HCT116 (cell line): ENCODE measurements at regions not wholly inside any gene's neighbourhood (a gene's known extent, or its start where the extent isn't known, plus 50 kb on each side); places are given as distances from the start of the nearest gene placed in this dataset.

Experiments
- EZH2 ChIP-seq: fragments of 200-600 bp; sonication (generic); IDR thresholded peaks from 2 replicates; pipeline ENCODE4 v1.6.1; 2017; ENCODE audit warnings: antibody characterized with exemption, mixed run types
- EZH2phosphoT487 ChIP-seq: fragments of 200-600 bp; IDR thresholded peaks from 2 replicates; pipeline ENCODE4 v1.6.1; 2018; ENCODE audit warnings: antibody characterized with exemption, borderline replicate concordance
- JUND ChIP-seq: IDR thresholded peaks from 2 replicates; pipeline ENCODE4 v1.6.1; 2012
- POLR2A ChIP-seq: IDR thresholded peaks from 2 replicates; pipeline ENCODE4 v1.7.0; 2011; ENCODE audit warnings: borderline replicate concordance; ENCODE audit not compliant: insufficient read depth, insufficient read length; ENCODE audit errors: extremely low read depth
- POLR2AphosphoS5 ChIP-seq: IDR thresholded peaks from 2 replicates; pipeline ENCODE4 v1.6.1; 2011; ENCODE audit warnings: mild to moderate bottlenecking, low read depth, low read length, moderate library complexity
- RAD21 ChIP-seq: IDR thresholded peaks from 2 replicates; pipeline ENCODE4 v1.6.1; 2012; ENCODE audit warnings: low read depth, mild to moderate bottlenecking
- SIN3A ChIP-seq: IDR thresholded peaks from 2 replicates; pipeline ENCODE4 v1.6.1; 2012; ENCODE audit warnings: low read depth
- SP1 ChIP-seq: IDR thresholded peaks from 2 replicates; pipeline ENCODE4 v1.6.1; 2012; ENCODE audit warnings: low read depth
- TF ChIP-seq, protein P1 (sequence below), 3 experiments: fragments of 200-600 bp in 1 of 3; sonication (generic) in 1 of 3; IDR thresholded peaks in 2 of 3; conservative IDR thresholded peaks in 1 of 3; 2 replicates each; pipeline ENCODE4 v1.5.1; 2012 to 2017; ENCODE audit warnings: low read depth in 2 of 3, low read length in 2 of 3, antibody characterized with exemption in 1 of 3, borderline replicate concordance in 1 of 3, control low read depth in 1 of 3, mild to moderate bottlenecking in 1 of 3, mixed read lengths in 1 of 3, mixed run types in 1 of 3, moderate library complexity in 1 of 3; ENCODE audit not compliant: insufficient read depth in 1 of 3

DNA sequence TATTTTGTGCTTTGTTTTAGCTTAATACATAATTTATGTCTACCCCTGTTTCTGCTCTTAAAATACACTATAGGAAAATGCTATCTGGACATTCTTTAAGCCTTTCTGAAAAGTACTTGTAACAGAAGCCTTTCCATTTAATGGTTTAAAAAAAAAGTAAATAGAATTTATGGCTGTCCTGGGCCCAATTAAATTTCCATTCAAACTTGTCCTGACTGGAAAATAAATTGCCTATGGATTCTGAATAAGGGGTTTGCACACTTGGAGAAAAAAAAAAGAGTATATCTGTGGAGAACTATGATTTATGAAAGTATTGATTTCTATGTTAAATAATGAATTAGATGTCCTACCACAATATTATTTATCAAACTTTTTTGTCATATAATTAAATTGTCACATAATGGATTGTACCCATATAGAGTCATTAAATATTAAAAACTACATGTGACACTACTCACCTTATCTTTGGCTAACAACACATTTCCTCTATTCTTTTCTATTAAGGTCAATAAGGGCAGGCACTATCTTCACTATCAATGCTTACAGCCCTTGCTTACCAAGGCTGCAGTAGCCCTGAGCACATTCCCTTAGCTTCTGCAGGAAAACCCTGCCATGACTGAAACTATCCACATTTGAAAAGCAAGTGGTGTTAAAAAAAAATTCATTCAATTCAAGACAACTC is 396.1 kb upstream of the ROBO2 start:
- TF ChIP-seq, protein P1, sequence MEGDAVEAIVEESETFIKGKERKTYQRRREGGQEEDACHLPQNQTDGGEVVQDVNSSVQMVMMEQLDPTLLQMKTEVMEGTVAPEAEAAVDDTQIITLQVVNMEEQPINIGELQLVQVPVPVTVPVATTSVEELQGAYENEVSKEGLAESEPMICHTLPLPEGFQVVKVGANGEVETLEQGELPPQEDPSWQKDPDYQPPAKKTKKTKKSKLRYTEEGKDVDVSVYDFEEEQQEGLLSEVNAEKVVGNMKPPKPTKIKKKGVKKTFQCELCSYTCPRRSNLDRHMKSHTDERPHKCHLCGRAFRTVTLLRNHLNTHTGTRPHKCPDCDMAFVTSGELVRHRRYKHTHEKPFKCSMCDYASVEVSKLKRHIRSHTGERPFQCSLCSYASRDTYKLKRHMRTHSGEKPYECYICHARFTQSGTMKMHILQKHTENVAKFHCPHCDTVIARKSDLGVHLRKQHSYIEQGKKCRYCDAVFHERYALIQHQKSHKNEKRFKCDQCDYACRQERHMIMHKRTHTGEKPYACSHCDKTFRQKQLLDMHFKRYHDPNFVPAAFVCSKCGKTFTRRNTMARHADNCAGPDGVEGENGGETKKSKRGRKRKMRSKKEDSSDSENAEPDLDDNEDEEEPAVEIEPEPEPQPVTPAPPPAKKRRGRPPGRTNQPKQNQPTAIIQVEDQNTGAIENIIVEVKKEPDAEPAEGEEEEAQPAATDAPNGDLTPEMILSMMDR (IDR thresholded peaks at IDR 0.05 in 2 of 3, conservative IDR thresholded peaks at IDR 0.05 in 1 of 3; ENCODE audit: borderline replicate concordance in 1 of 3, insufficient read depth in 1 of 3, low read depth in 2 of 3, low read length in 2 of 3), result no peak
- TF ChIP-seq SP1, result no peak
- no peak for TF ChIP-seq POLR2A
- TF ChIP-seq SIN3A, result no peak
- TF ChIP-seq POLR2AphosphoS5, result no peak
- no peak for TF ChIP-seq JUND
- no peak for TF ChIP-seq RAD21
- TF ChIP-seq EZH2, result no peak
- no peak for TF ChIP-seq EZH2phosphoT487
